ENCODE measurements at regions not wholly inside any gene's neighbourhood (a gene's known extent, or its start where the extent isn't known, plus 50 kb on each side); places are given as distances from the start of the nearest gene placed in this dataset.

DNA sequence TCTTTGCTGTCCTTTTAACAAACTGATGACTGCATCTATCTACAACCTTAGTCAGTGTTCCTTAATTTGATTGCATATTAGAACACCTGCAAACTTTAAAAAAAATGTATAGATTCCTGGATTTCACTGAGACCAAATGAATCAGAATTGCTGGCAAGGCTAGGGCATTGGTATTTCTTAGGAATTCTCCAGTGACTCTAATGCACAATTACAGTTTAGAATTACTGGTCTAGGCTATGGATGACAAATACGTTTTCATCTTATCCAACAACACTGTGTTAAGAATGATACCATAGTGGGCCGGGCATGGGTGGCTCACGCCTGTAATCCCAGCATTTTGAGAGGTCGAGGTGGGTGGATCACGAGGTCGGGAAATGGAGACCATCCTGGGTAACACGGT is 545.9 kb upstream of the RIOK2 start:
- no peak for TF ChIP-seq CTCF (IDR thresholded peaks at IDR 0.05)
- TF ChIP-seq POLR2A (IDR thresholded peaks at IDR 0.05), result no peak
